ENCODE measurements at regions not wholly inside any gene's neighbourhood (a gene's known extent, or its start where the extent isn't known, plus 50 kb on each side); places are given as distances from the start of the nearest gene placed in this dataset.

DNA sequence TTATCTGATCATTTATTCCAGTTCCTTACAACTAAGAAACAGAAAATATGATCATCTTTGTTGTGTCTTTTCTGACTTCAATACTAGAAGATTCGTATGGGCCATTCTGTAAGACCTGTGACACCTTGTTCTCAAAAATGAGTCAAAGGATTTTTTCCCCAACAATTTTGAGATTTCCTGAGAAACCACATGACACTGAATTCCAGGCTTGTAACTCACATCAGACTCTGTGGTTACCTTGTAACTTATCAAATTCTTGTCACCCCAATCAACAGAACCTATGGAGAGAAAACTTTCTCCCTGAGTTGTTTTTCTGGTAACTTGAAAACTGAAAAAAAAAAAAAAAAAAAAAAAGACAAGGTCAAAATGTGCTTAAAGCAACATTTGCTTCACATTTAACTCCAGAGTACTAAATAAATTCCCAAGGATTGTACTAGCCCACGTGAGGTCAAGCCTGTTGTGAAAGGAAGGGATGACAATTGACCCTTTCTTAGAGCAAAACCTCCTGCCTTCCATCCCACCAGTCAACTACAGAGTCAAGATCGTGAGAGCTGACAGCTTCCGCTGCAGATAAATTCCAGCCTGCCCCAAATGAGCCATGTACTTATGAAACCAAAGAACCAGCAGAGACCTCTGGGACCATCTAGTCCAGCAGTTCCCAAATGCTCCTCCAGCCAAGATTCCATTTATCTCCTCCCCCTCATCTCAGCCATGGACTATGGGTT lies 140.3 kb downstream of the TBX18 start:
- TF ChIP-seq EZH2phosphoT487 (IDR thresholded peaks at IDR 0.05) (no peak), EZH2 (IDR thresholded peaks at IDR 0.05) (no peak), CTCF (IDR thresholded peaks at IDR 0.05) (no peak)
- no peaks in the 10 kb centered on the region for H3K27me3 Mint-ChIP-seq (ENCODE audit: insufficient read depth, low read depth)
- no peak overlapping the region for H3K27ac Mint-ChIP-seq
- no peak overlapping the region for H3K4me3 Mint-ChIP-seq
- H3K9me3 ChIP-seq (ENCODE audit: low read depth): no peaks in the 10 kb centered on the region
- H3K9me3 Mint-ChIP-seq: peaks cover 2% of the 10 kb centered on the region
- no peak overlapping the region for H2AFZ ChIP-seq (replicated peaks)
- H4K20me1 ChIP-seq (ENCODE audit: low read depth): no peaks in the 10 kb centered on the region
- H3K36me3 Mint-ChIP-seq: no peaks in the 10 kb centered on the region
- DNase-seq (ENCODE audit: low spot score): no peak
- H3K4me1 Mint-ChIP-seq: no peaks in the 10 kb centered on the region
- no peak overlapping the region for H3K4me2 ChIP-seq
- H3K4me1 ChIP-seq: no peaks in the 10 kb centered on the region
- no peak overlapping the region for H3K9ac ChIP-seq
- no peak overlapping the region for H3K27ac ChIP-seq
- no peaks in the 10 kb centered on the region for H3K79me2 ChIP-seq (ENCODE audit: low read depth)
- no peaks in the 10 kb centered on the region for H3K36me3 ChIP-seq
- no peak overlapping the region for H3K4me3 ChIP-seq
- no peaks in the 10 kb centered on the region for H3K27me3 ChIP-seq
- no peaks in the 10 kb centered on the region for H3F3A ChIP-seq (ENCODE audit: low read depth)

GRCh38 chr6:84618836-84619235 lies 145.6 kb downstream of the TBX18 start:
- Mint-ChIP-seq H3K4me3 (no peak overlapping the region), H3K4me1 (peaks cover 3% of the 10 kb centered on the region), H3K27ac (no peak overlapping the region), H3K27me3 (ENCODE audit: insufficient read depth, low read depth) (no peaks in the 10 kb centered on the region), H3K36me3 (no peaks in the 10 kb centered on the region), H3K9me3 (peaks cover 2% of the 10 kb centered on the region)
- DNase-seq (ENCODE audit: low spot score): peak; percentile 67
- Histone ChIP-seq H3K36me3 (no peaks in the 10 kb centered on the region), H3K4me2 (peak overlapping the region; percentile 38), H3K4me1 (peaks cover 5% of the 10 kb centered on the region), H3F3A (ENCODE audit: low read depth) (no peaks in the 10 kb centered on the region), H3K9ac (no peak overlapping the region), H3K27ac (no peak overlapping the region), H3K79me2 (ENCODE audit: low read depth) (no peaks in the 10 kb centered on the region), H3K4me3 (no peak overlapping the region), H4K20me1 (ENCODE audit: low read depth) (no peaks in the 10 kb centered on the region), H3K9me3 (ENCODE audit: low read depth) (no peaks in the 10 kb centered on the region), H3K27me3 (no peaks in the 10 kb centered on the region), H2AFZ (replicated peaks) (no peak overlapping the region)
- TF ChIP-seq EZH2phosphoT487 (IDR thresholded peaks at IDR 0.05) (no peak), EZH2 (IDR thresholded peaks at IDR 0.05) (no peak), CTCF (IDR thresholded peaks at IDR 0.05) (no peak)

GRCh38 chr6:84618046-84618752 lies 146.2 kb downstream of the TBX18 start:
- H2AFZ ChIP-seq (replicated peaks): no peak overlapping the region
- H3K9me3 Mint-ChIP-seq: peaks cover 2% of the 10 kb centered on the region
- no peak overlapping the region for H3K4me3 Mint-ChIP-seq
- H3K9ac ChIP-seq: no peak overlapping the region
- H3F3A ChIP-seq (ENCODE audit: low read depth): no peaks in the 10 kb centered on the region
- H3K27ac Mint-ChIP-seq: no peak overlapping the region
- no peaks in the 10 kb centered on the region for H3K36me3 Mint-ChIP-seq
- no peaks in the 10 kb centered on the region for H3K9me3 ChIP-seq (ENCODE audit: low read depth)
- H3K4me1 Mint-ChIP-seq: peaks cover 3% of the 10 kb centered on the region
- no peak overlapping the region for H3K4me3 ChIP-seq
- TF ChIP-seq EZH2 (IDR thresholded peaks at IDR 0.05) (no peak), CTCF (IDR thresholded peaks at IDR 0.05) (no peak), EZH2phosphoT487 (IDR thresholded peaks at IDR 0.05) (no peak)
- H4K20me1 ChIP-seq (ENCODE audit: low read depth): no peaks in the 10 kb centered on the region
- no peak overlapping the region for H3K27ac ChIP-seq
- no peaks in the 10 kb centered on the region for H3K27me3 ChIP-seq
- DNase-seq (ENCODE audit: low spot score): no peak
- no peaks in the 10 kb centered on the region for H3K79me2 ChIP-seq (ENCODE audit: low read depth)
- H3K4me1 ChIP-seq: peaks cover 5% of the 10 kb centered on the region
- H3K36me3 ChIP-seq: no peaks in the 10 kb centered on the region
- H3K27me3 Mint-ChIP-seq (ENCODE audit: insufficient read depth, low read depth): no peaks in the 10 kb centered on the region
- H3K4me2 ChIP-seq: peak overlapping the region; percentile 38

All from neural progenitor cell (in vitro differentiated cells).